MM.1S (cell line): ENCODE measurements at regions not wholly inside any gene's neighbourhood (a gene's known extent, or its start where the extent isn't known, plus 50 kb on each side); places are given as distances from the start of the nearest gene placed in this dataset.

Experiments used
- EZH2 ChIP-seq: fragments of 300-600 bp; sonication (generic); optimal IDR thresholded peaks from 2 replicates; pipeline ENCODE3; 2017; ENCODE audit warnings: low read depth, mild to moderate bottlenecking, antibody characterized with exemption, low read length, mixed read lengths
- EZH2phosphoT487 ChIP-seq: fragments of 300-600 bp; sonication (generic); IDR thresholded peaks from 2 replicates; pipeline ENCODE4 v1.6.1; 2018; ENCODE audit warnings: antibody characterized with exemption, low read length
- TF ChIP-seq, protein P1 (sequence below): fragments of 300-600 bp; sonication (generic); IDR thresholded peaks from 2 replicates; pipeline ENCODE4 v1.5.1; 2016; ENCODE audit warnings: antibody characterized with exemption, low read length, mixed read lengths

DNA sequence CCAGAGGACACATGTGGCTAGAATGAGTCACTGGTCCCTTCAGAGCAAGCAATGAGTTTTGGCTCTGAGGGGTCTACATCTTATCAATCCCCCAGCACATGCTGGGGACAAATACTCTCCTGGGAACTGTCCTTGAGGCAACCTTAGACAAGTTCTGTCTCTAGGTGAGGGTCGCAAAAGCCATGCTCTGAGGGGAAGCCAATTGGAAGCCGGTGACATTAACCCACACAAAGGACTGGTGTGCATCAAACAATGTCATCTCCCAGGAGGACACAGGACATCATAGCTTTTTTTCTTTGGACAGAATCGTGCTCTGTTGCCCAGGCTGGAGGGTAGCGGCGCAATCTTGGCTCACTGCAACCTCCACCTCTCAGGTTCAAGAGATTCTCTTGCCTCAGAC lies 111.6 kb upstream of the ZNF722 start:
- TF ChIP-seq, protein P1, sequence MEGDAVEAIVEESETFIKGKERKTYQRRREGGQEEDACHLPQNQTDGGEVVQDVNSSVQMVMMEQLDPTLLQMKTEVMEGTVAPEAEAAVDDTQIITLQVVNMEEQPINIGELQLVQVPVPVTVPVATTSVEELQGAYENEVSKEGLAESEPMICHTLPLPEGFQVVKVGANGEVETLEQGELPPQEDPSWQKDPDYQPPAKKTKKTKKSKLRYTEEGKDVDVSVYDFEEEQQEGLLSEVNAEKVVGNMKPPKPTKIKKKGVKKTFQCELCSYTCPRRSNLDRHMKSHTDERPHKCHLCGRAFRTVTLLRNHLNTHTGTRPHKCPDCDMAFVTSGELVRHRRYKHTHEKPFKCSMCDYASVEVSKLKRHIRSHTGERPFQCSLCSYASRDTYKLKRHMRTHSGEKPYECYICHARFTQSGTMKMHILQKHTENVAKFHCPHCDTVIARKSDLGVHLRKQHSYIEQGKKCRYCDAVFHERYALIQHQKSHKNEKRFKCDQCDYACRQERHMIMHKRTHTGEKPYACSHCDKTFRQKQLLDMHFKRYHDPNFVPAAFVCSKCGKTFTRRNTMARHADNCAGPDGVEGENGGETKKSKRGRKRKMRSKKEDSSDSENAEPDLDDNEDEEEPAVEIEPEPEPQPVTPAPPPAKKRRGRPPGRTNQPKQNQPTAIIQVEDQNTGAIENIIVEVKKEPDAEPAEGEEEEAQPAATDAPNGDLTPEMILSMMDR: no peak
- no peak for TF ChIP-seq EZH2
- TF ChIP-seq EZH2phosphoT487: no peak
